GM10266 (cell line): ENCODE measurements at regions not wholly inside any gene's neighbourhood (a gene's known extent, or its start where the extent isn't known, plus 50 kb on each side); places are given as distances from the start of the nearest gene placed in this dataset.

Experiments used
- DNase-seq: peaks from one replicate; pipeline ENCODE4 v3.0.0; 2012; ENCODE audit errors: extremely low spot score
- CTCF ChIP-seq: IDR thresholded peaks from 2 replicates; pipeline ENCODE4 v1.5.1; 2012; ENCODE audit warnings: mild to moderate bottlenecking, low read depth; ENCODE audit not compliant: control insufficient read depth, insufficient read depth; ENCODE audit errors: missing control alignments

GRCh38 chr20:34177052-34177451 lies 64.2 kb upstream of the ASIP start:
- DNase-seq, result no peak
- no peak for TF ChIP-seq CTCF

DNA sequence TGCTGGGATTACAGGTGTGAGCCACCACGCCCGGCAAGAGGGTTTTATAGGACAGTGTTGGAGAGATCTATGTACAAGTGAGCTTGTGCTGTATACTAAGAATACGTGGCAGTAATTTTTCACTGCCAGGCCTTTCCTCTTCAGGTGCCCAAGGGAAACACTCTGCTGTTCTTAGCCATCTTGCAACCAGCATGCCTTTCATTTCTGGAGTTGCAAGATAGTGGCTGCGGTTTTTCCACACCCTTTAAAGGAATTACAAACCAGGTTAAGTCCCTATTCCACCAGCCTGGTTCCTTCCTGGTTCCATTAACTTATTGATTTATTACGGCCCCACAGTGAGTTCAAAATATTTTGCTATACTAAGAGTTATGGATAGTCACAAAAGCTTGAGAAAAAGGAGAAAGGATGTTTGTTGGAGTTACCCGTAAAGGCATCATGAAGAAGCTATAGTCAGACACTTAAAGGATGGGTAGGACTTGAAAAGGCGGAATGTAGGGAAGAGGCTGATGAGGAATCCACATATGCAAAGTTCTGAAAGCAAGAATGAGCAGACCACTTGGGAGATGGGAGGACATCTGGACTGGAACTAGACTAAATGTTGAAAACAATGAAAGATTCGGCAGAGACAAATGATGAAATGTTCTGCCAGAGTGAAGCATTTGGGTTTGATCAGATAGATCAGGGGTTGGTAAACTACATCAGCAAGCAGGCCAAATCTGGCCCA lies 61.4 kb upstream of the ASIP start:
- TF ChIP-seq CTCF, result no peak
- no peak for DNase-seq

GRCh38 chr20:34180460-34181120 lies 60.6 kb upstream of the ASIP start:
- TF ChIP-seq CTCF, result no peak
- DNase-seq, result no peak

- DNase-seq, result no peak
- TF ChIP-seq CTCF, result no peak
Measured at GRCh38 chr20:34181484-34181883, 59.7 kb upstream of the ASIP start.

GRCh38 chr20:34185766-34186620 lies 55.2 kb upstream of the ASIP start:
- no peak for TF ChIP-seq CTCF
- no peak for DNase-seq

GRCh38 chr20:34189572-34190163 lies 51.6 kb upstream of the ASIP start:
- no peak for DNase-seq
- no peak for TF ChIP-seq CTCF

- DNase-seq, result no peak
- TF ChIP-seq CTCF, result no peak
Measured at GRCh38 chr20:34190262-34190661, 51.0 kb upstream of the ASIP start.
